Raji (cell line): ENCODE measurements at regions not wholly inside any gene's neighbourhood (a gene's known extent, or its start where the extent isn't known, plus 50 kb on each side); places are given as distances from the start of the nearest gene placed in this dataset.

Experiments used
- POLR2A ChIP-seq: IDR thresholded peaks from 2 replicates; pipeline ENCODE4 v1.6.1; 2011; ENCODE audit warnings: low read depth, low read length, control low read depth; ENCODE audit not compliant: insufficient read depth

- TF ChIP-seq POLR2A = no peak
Measured at GRCh38 chr10:36872702-36873393, 252.6 kb upstream of the ANKRD30A start.

- no peak for TF ChIP-seq POLR2A
Measured at GRCh38 chr10:36840788-36841187, 284.6 kb upstream of the ANKRD30A start.

GRCh38 chr10:36837416-36837815 is 288.0 kb upstream of the ANKRD30A start:
- no peak for TF ChIP-seq POLR2A

- no peak for TF ChIP-seq POLR2A
Measured at GRCh38 chr10:36819781-36820180, 305.6 kb upstream of the ANKRD30A start.

GRCh38 chr10:36817898-36818297 is 307.5 kb upstream of the ANKRD30A start:
- TF ChIP-seq POLR2A = no peak

DNA sequence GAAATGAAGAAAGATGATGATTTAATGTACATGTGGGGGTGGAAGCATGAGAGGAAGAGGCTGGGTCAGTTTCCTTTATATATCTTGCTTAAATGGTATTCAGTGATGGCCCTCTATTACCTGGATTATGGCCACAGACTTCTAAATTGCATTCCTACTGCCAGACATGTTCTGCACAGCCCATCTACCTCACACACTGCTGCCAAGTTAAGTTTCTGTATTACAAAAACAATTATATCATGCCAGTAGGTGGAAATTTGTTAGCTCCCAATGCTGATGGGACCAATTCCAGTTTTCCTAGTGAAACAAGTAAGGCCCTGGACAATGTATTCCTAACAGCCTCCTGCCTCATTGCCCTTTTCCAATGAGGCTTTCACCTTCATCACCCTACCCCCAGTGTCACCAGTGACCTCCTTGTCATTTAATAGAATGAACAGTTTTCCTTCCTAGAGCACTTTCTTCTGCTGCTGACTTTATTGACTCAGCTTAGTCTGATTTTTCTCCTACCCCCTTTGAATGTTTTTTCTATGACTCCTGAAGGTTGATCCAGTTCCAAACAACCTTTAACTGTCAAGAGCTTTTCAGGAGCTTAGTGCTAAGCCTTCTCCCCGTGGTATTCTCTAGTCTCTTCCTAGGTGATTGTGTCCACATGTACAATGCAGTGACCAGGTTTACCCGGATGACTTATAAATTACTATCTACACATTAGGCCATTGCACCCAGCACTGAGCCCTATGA is 316.6 kb upstream of the ANKRD30A start:
- no peak for TF ChIP-seq POLR2A

DNA sequence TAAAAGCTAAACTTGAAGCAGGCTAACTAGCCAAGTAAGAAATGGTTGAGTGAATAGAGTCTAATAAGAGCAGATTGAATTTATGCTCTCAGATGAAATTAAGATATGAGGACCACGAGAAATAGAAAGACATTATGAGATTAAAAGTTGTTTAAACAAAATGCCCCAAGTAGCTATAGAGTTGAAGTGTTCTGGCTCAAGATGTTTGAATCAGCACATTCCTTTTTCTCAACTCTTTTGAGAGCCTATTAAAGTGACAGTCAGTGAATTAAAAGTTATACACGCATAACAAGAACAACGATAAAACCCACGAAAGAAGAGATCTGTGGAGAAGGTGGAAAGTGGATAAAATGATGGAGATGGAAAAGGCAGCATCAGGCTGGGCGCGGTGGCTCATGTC is 322.2 kb upstream of the ANKRD30A start:
- TF ChIP-seq POLR2A = no peak

GRCh38 chr10:36802490-36803153 is 322.8 kb upstream of the ANKRD30A start:
- no peak for TF ChIP-seq POLR2A

GRCh38 chr10:36801660-36802059 is 323.7 kb upstream of the ANKRD30A start:
- TF ChIP-seq POLR2A = no peak

DNA sequence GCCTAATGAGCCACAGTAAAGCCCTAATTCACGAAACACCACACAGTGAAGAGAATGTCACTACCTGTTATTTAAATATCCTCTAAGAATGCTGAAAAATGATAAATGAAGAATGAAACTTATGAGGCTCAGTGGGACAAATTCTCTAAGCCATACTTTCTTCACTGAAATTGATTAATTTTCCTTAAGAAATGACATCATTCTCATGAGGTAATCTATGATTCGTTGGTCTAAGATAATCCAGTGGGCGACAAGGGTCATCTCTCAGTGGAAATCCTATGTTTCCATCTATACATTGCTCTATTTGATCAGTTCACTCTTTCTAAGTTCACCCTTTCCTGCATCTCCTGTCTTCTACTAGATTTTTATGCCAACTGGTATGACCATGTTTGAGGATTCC is 330.4 kb upstream of the ANKRD30A start:
- no peak for TF ChIP-seq POLR2A

- TF ChIP-seq POLR2A = no peak
Measured at GRCh38 chr10:36789974-36790373, 335.4 kb upstream of the ANKRD30A start.

DNA sequence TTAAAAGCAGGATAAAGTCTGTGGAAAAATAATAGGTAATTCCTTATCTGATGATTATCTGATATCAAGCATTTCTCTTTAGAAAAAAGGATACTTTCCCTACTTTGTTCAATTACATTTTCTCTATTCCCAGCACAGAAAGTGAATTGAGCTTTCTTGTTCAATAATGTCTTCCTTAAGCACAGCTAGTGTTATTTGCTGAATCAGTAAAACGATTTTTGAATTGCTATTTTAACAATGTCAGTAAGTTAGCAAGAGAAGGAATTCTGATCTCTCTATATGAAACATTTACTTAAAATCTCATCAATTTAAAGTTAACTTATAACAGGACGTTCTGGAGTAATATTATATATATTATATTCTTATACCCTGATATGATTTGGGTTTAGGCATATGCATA is 337.2 kb upstream of the ANKRD30A start:
- TF ChIP-seq POLR2A = no peak

DNA sequence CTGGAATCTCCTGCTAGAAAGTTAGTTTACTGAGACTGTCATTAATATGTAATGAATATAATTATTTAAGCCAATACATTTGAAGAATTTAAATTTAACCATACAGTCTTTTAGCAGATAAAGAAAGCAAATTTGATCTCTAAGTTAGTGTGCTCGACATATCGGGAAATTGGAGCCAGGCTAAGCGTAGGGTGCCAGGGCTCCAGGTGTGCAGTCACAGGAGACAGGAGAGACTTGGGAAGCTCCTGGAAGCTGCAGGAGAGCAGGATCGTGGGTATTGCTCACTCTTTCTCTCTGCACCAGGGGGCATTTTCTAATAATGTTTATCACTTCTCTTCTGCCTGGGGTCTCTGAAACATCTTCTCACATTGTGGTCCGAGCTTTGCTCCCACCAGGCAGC is 342.0 kb upstream of the ANKRD30A start:
- no peak for TF ChIP-seq POLR2A

GRCh38 chr10:36781570-36781969 is 343.8 kb upstream of the ANKRD30A start:
- no peak for TF ChIP-seq POLR2A

DNA sequence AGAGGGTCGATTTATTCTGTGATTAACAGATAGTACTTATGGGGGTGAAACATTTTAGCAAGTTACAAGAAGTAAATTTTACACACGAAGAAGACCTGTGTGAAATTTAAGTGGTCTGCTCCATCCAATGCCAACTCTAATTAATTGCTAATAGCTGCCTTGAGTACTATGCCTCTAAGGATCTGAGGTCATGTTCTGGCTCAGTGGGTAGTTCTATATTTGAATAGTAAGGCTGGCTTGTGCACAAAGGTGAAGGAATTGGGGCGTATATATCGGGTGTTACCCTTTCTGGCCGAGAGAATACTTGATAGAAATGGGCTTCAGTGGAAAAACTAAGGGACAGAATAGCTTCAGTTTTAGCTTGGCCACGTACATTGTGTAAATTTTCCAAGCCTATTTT is 345.2 kb upstream of the ANKRD30A start:
- no peak for TF ChIP-seq POLR2A

DNA sequence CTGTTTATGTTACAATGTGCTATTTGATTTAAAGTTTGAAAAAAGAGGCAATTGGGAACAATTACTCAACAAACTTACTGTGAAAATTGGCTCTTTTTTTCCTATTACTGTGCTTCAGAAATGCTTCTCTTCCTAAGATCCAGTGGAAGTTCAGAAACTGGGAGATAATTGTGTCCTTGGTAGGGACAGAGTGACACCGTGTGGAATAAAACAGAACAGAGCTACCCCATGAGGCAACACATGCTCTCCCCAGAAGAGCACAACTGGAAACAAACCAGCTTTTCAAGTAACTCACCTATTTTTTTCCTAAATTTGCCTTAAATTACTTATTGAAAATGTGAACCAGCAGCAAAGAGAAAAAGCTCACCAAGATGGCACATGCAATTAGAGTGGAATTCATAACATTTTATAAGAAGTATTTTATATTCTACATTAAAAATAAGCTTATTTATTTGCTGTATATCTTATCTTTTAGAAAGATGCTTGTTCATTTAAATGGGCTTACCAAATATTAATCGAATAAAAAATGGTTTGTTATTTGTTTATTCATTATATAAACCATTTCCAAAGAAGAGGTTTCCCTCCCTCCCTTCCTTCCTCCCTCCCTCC is 346.1 kb upstream of the ANKRD30A start:
- no peak for TF ChIP-seq POLR2A
